ENCODE measurements at regions not wholly inside any gene's neighbourhood (a gene's known extent, or its start where the extent isn't known, plus 50 kb on each side); places are given as distances from the start of the nearest gene placed in this dataset.

GRCh38 chr1:90778486-90778885 lies 61.4 kb upstream of the BARHL2 start:
- no peak for DNase-seq

DNA sequence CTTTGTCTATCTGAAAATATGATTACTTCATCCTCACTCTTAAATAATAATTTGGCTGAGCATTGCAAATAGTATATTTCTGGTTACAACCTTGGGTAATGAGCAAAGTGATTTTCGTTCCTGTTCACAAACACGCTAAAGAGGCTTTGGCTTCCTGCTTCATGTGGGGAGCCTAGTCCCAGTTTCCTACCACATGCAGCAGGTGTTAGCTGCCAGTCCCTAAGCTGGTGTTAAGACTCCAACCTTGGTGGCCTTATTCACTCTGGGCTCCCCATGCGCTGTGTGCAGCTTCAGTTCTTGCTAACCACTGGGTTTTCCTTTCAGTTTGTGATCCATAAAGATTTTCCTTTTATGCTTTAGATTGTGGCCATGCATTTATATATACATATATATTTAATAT lies 56.7 kb upstream of the BARHL2 start:
- no peak for DNase-seq

DNA sequence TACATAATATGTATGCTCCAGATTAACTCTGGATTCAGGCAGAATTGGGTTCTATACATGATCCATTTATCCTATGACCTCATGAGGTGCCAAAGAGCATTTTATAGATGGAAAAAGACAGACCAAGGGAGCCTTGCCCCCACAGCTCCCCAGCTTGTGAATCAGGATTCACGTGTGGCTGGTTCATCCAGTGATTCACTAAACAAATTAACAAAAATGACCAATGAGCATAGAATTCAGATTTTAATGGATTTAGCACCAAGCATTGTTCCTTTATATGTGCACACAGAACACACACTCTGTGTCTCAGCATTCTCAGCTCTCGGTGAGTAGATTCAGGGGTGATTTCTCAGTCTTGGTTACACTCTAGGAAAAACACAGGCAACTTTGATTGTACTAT lies 51.7 kb upstream of the BARHL2 start:
- no peak for DNase-seq

GRCh38 chr1:90768098-90768497 lies 51.0 kb upstream of the BARHL2 start:
- DNase-seq: no peak
